ENCODE measurements at regions not wholly inside any gene's neighbourhood (a gene's known extent, or its start where the extent isn't known, plus 50 kb on each side); places are given as distances from the start of the nearest gene placed in this dataset.
A peak's percentile ranks its signal among the peaks of the same experiment; 100 is the strongest.

- no peak for DNase-seq (ENCODE audit: low read depth)
- no peak overlapping the region for H3K4me3 ChIP-seq (ENCODE audit: low read length)
- TF ChIP-seq CTCF (conservative IDR thresholded peaks at IDR 0.05; ENCODE audit: low read length), result no peak
Measured at GRCh38 chr14:106037380-106037779, 511.0 kb downstream of the TMEM121 start.

- H3K4me3 ChIP-seq (ENCODE audit: low read length), result no peak overlapping the region
- TF ChIP-seq CTCF (conservative IDR thresholded peaks at IDR 0.05; ENCODE audit: low read length), result no peak
- no peak for DNase-seq (ENCODE audit: low read depth)
Measured at GRCh38 chr14:106038263-106038662, 511.9 kb downstream of the TMEM121 start.

- no peak for DNase-seq (ENCODE audit: low read depth)
- no peak; the same call in 1 of the 2 replicates for TF ChIP-seq CTCF (conservative IDR thresholded peaks at IDR 0.05; ENCODE audit: low read length)
- H3K4me3 ChIP-seq (ENCODE audit: low read length), result no peak overlapping the region
Measured at GRCh38 chr14:106039400-106039799, 513.0 kb downstream of the TMEM121 start.

GRCh38 chr14:106044515-106044914 lies 518.1 kb downstream of the TMEM121 start:
- TF ChIP-seq CTCF (conservative IDR thresholded peaks at IDR 0.05; ENCODE audit: low read length), result no peak
- H3K4me3 ChIP-seq (ENCODE audit: low read length), result no peak overlapping the region
- no peak for DNase-seq (ENCODE audit: low read depth)

GRCh38 chr14:106044949-106045596 lies 518.7 kb downstream of the TMEM121 start:
- peak; percentile 21 for TF ChIP-seq CTCF (conservative IDR thresholded peaks at IDR 0.05; ENCODE audit: low read length)
- no peak overlapping the region for H3K4me3 ChIP-seq (ENCODE audit: low read length)

GRCh38 chr14:106051796-106052195 lies 525.4 kb downstream of the TMEM121 start:
- no peak for DNase-seq (ENCODE audit: low read depth)
- TF ChIP-seq CTCF (conservative IDR thresholded peaks at IDR 0.05; ENCODE audit: low read length), result no peak
- H3K4me3 ChIP-seq (ENCODE audit: low read length), result no peak overlapping the region

More at GRCh38 chr14:106044949-106045596, 518.7 kb downstream of the TMEM121 start:
- peak; percentile 7 for DNase-seq (ENCODE audit: low read depth)

GRCh38 chr14:106055289-106055688 lies 528.9 kb downstream of the TMEM121 start:
- no peak for TF ChIP-seq CTCF (conservative IDR thresholded peaks at IDR 0.05; ENCODE audit: low read length)
- DNase-seq (ENCODE audit: low read depth), result no peak
- no peak overlapping the region for H3K4me3 ChIP-seq (ENCODE audit: low read length)
